GM12878 (cell line): ENCODE measurements at regions not wholly inside any gene's neighbourhood (a gene's known extent, or its start where the extent isn't known, plus 50 kb on each side); places are given as distances from the start of the nearest gene placed in this dataset.

ENCODE experiments used
- ATAC-seq: fragments of 200-7000 bp; cut with Tn5 transposase; 3 replicates; pipeline ENCODE4 v1.9.1; 2020; ENCODE audit warnings: mild to moderate bottlenecking, moderate library complexity
- BruUV-seq: library from RNA; stranded (reverse); fragments of 400-500 nt; replicated peaks from 2 replicates; lab custom pipeline; 2021; lab: Mats Ljungman, UMichigan
- CTCF ChIA-PET: fragments of 300-600 bp; sonication (Branson Sonifier 250); formaldehyde crosslinking; extraction: SDS; loops from one replicate; lab custom pipeline; 2021; ENCODE audit warnings: inconsistent platforms; lab: Yijun Ruan, JAX
- POLR2A ChIA-PET: fragments of 350-600 bp; formaldehyde crosslinking; extraction: SDS; loops from one replicate; lab custom pipeline; 2021; ENCODE audit warnings: inconsistent platforms; lab: Charles Lee
- RAD21 ChIA-PET: fragments of 300-600 bp; sonication (Branson Sonifier 250); formaldehyde crosslinking; loops from one replicate; lab custom pipeline; 2023; ENCODE audit warnings: antibody characterized with exemption; ENCODE audit not compliant: unreplicated experiment; lab: Charles Lee
- SMC1A ChIA-PET: fragments of 300-600 bp; sonication (Branson Sonifier 250); formaldehyde crosslinking; loops from one replicate; lab custom pipeline; 2023; ENCODE audit not compliant: unreplicated experiment, uncharacterized antibody; lab: Charles Lee
- DNase-seq: peaks from one replicate; pipeline ENCODE4 v3.0.0-alpha.2; 2011; ENCODE audit warnings: low read depth, low spot score
- FAIRE-seq: peaks from 3 replicates; lab custom pipeline; 2011; peaks lifted over from hg19 to GRCh38; lab: Jason Lieb, UNC
- H2AFZ ChIP-seq: 2 replicates; pipeline ENCODE4 v1.6.0; 2011; ENCODE audit warnings: low read depth, low read length, control low read depth; ENCODE audit not compliant: control insufficient read depth
- H3K27ac ChIP-seq: 2 replicates; pipeline ENCODE4 v1.5.1; 2011; ENCODE audit warnings: control low read depth; ENCODE audit not compliant: control insufficient read depth, insufficient read depth
- H3K27me3 ChIP-seq, 2 experiments: replicated peaks in 1 of 2; 2 replicates each; pipeline versions ENCODE4 v1.6.0 to v1.6.1; 2011; ENCODE audit warnings: low read length in 1 of 2; ENCODE audit not compliant: control insufficient read depth in 2 of 2, insufficient read depth in 2 of 2
- H3K36me3 ChIP-seq, 2 experiments: 2 replicates each; pipeline ENCODE4 v1.5.1; 2011; ENCODE audit warnings: low read length in 1 of 2; ENCODE audit not compliant: control insufficient read depth in 2 of 2, insufficient read depth in 2 of 2
- H3K4me1 ChIP-seq: 2 replicates; pipeline ENCODE4 v1.6.1; 2011; ENCODE audit warnings: mild to moderate bottlenecking, low read length, moderate library complexity, mixed read lengths; ENCODE audit not compliant: control insufficient read depth, insufficient read depth
- H3K4me2 ChIP-seq: 2 replicates; pipeline ENCODE4 v1.6.0; 2011; ENCODE audit warnings: control low read depth; ENCODE audit not compliant: control insufficient read depth, insufficient read depth
- H3K4me3 ChIP-seq: fragments of 200-600 bp; sonication (generic); 2 replicates; pipeline ENCODE4 v1.5.1; 2016
- H3K79me2 ChIP-seq: 2 replicates; pipeline ENCODE4 v1.6.0; 2011; ENCODE audit warnings: low read length; ENCODE audit not compliant: control insufficient read depth, insufficient read depth
- H3K9ac ChIP-seq: 2 replicates; pipeline ENCODE4 v1.8.0; 2011; ENCODE audit warnings: low read length, control low read depth, mixed read lengths; ENCODE audit not compliant: control insufficient read depth, insufficient read depth
- H3K9me3 ChIP-seq: replicated peaks from 3 replicates; pipeline ENCODE4 v1.5.1; 2011; ENCODE audit warnings: mild to moderate bottlenecking, low read length; ENCODE audit not compliant: control insufficient read depth, insufficient read depth
- H4K20me1 ChIP-seq: 2 replicates; pipeline ENCODE4 v1.6.0; 2011; ENCODE audit not compliant: control insufficient read depth, insufficient read depth
- ATF7 ChIP-seq: fragments of 450-650 bp; IDR thresholded peaks from 2 replicates; pipeline ENCODE4 v1.6.1; 2016; ENCODE audit warnings: low read depth, mild to moderate bottlenecking
- HDAC2 ChIP-seq: fragments of 200-600 bp; sonication (generic); IDR thresholded peaks from 2 replicates; pipeline ENCODE4 v1.6.1; 2017
- NR2C1 ChIP-seq: fragments of 450-650 bp; IDR thresholded peaks from 2 replicates; pipeline ENCODE4 v1.6.1; 2017; ENCODE audit warnings: antibody characterized with exemption, mild to moderate bottlenecking, moderate library complexity
- NRF1 ChIP-seq: conservative IDR thresholded peaks from 2 replicates; pipeline ENCODE4 v1.6.1; 2011; ENCODE audit warnings: mild to moderate bottlenecking, low read depth, low read length, improper control_type of control experiment
- PRDM15 ChIP-seq: fragments of 450-650 bp; formaldehyde crosslinking; IDR thresholded peaks from 2 replicates; pipeline ENCODE4 v1.4.0; 2020; ENCODE audit warnings: mild to moderate bottlenecking, moderate library complexity
- SMAD5 ChIP-seq: IDR thresholded peaks from 2 replicates; pipeline ENCODE4 v1.6.1; 2016; ENCODE audit warnings: antibody characterized with exemption, low read depth
- SUZ12 ChIP-seq: fragments of 200-600 bp; sonication (generic); IDR thresholded peaks from one replicate; pipeline ENCODE4 v1.6.1; 2018; ENCODE audit warnings: antibody characterized with exemption, mild to moderate bottlenecking; ENCODE audit not compliant: unreplicated experiment
- TCF3 ChIP-seq: IDR thresholded peaks from 2 replicates; pipeline ENCODE4 v1.6.1; 2012; ENCODE audit warnings: low read depth, mild to moderate bottlenecking, low read length, borderline replicate concordance; ENCODE audit not compliant: insufficient read depth
- TCF7 ChIP-seq: IDR thresholded peaks from 2 replicates; pipeline ENCODE4 v1.6.1; 2014; ENCODE audit warnings: antibody characterized with exemption, borderline replicate concordance
- in situ Hi-C: fragments of 300-500 bp; cut with MboI; formaldehyde crosslinking; loops from 9 replicates; pipeline ENCODE4 v1.14.3; 2018; ENCODE audit warnings: mixed read lengths
- intact Hi-C: fragments of 100-400 bp; cut with micrococcal nuclease; formaldehyde crosslinking; loops from one replicate; pipeline ENCODE4 v1.14.2; 2022; ENCODE audit not compliant: unreplicated experiment

DNA sequence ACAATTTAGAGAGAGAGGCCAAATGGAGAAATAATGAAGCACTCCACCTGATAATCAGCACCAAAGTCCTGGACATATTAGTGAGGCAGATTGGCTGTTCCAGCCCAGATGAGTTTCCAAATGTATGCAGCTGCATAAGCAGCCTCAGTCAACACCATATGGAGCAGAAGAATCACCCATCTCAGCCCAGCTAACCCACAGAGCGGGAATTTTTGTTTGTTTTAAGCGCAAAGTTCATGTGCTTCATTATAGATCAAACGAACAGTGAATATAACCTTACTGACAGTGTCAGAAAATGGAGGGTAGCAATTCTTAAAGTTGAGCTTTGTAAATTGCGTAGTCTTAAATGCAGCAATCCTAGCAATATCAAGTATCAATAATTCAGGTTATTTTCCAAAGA lies 234.0 kb upstream of the CEP162 start (continued):
- no peak for TF ChIP-seq ATF7
- no peak for TF ChIP-seq TCF7
- no peak for TF ChIP-seq HDAC2
- TF ChIP-seq SUZ12 = no peak
- no peak for TF ChIP-seq TCF3
- TF ChIP-seq PRDM15 = no peak
- TF ChIP-seq, all 136 proteins: peak for 0

- ChIA-PET SMC1A (interaction anchor here (0.7 kb wide), 1 partner anchor 182 kb away, joined by 3 read pairs; no protein-coding TSS in a partner anchor), RAD21 (no interaction called here), POLR2A (no interaction called here), CTCF (interaction anchor here (0.5 to 0.6 kb wide), 2 partner anchors 56 to 719 kb away, joined by 3 read pairs; no protein-coding TSS in a partner anchor)
- Histone ChIP-seq H2AFZ (no peak overlapping the region), H3K4me2 (no peak overlapping the region), H3K9ac (no peak overlapping the region), H3K27me3 (no peaks in the 10 kb centered on the region), H3K36me3 (no peaks in the 10 kb centered on the region; a peak in 1 of 4 replicates), H4K20me1 (no peaks in the 10 kb centered on the region), H3K27ac (no peak overlapping the region), H3K9me3 (no peaks in the 10 kb centered on the region), H3K4me1 (no peaks in the 10 kb centered on the region), H3K4me3 (no peak overlapping the region), H3K79me2 (no peaks in the 10 kb centered on the region)
- in situ Hi-C loops (no loop called here), intact Hi-C loops (no loop called here)
- TF ChIP-seq NR2C1 = no peak
- TF ChIP-seq NRF1 = no peak
- no peak for TF ChIP-seq SMAD5
- no peak for ATAC-seq
- no peak for DNase-seq
- FAIRE-seq = no peak
- no TSS peak for BruUV-seq
Measured at GRCh38 chr6:84460491-84460890, 233.0 kb upstream of the CEP162 start.
